A673 (cell line): ENCODE measurements at regions not wholly inside any gene's neighbourhood (a gene's known extent, or its start where the extent isn't known, plus 50 kb on each side); places are given as distances from the start of the nearest gene placed in this dataset.

Experiments used
- BruUV-seq: library from RNA; stranded (reverse); fragments of 400-500 nt; replicated peaks from 2 replicates; lab custom pipeline; 2021; lab: Mats Ljungman, UMichigan
- CTCF ChIA-PET: fragments of 300-600 bp; sonication (Branson Sonifier 250); formaldehyde crosslinking; loops from one replicate; lab custom pipeline; 2022; ENCODE audit warnings: antibody characterized with exemption; lab: Charles Lee
- POLR2A ChIA-PET: fragments of 300-600 bp; sonication (Branson Sonifier 250); formaldehyde crosslinking; loops from one replicate; lab custom pipeline; 2022; ENCODE audit warnings: antibody characterized with exemption; ENCODE audit not compliant: low non-redundant PET; lab: Charles Lee
- DNase-seq: peaks from one replicate; pipeline ENCODE4 v3.0.0-alpha.2; 2015; ENCODE audit warnings: low spot score
- H3K27ac ChIP-seq: fragments of 200-600 bp; sonication (generic); 2 replicates; pipeline ENCODE4 v1.5.1; 2016; ENCODE audit warnings: mixed run types, low read depth, mild to moderate bottlenecking, mixed read lengths, antibody characterized with exemption, low read length; ENCODE audit not compliant: poor library complexity, severe bottlenecking
- H3K27me3 ChIP-seq: fragments of 200-600 bp; sonication (generic); replicated peaks from 2 replicates; pipeline ENCODE4 v1.6.1; 2017; ENCODE audit warnings: mixed run types, low read depth, mild to moderate bottlenecking, mixed read lengths, antibody characterized with exemption, low read length; ENCODE audit not compliant: insufficient read depth, poor library complexity
- H3K36me3 ChIP-seq: fragments of 200-600 bp; sonication (generic); 2 replicates; pipeline ENCODE4 v1.6.1; 2016; ENCODE audit warnings: mixed run types, mild to moderate bottlenecking, mixed read lengths, antibody characterized with exemption, low read length; ENCODE audit not compliant: insufficient read depth, poor library complexity, severe bottlenecking
- H3K4me1 ChIP-seq: fragments of 200-600 bp; sonication (generic); 2 replicates; pipeline ENCODE4 v1.6.1; 2017; ENCODE audit warnings: mixed run types, mild to moderate bottlenecking, mixed read lengths, antibody characterized with exemption, low read length; ENCODE audit not compliant: insufficient read depth, poor library complexity, severe bottlenecking
- H3K4me3 ChIP-seq: fragments of 200-600 bp; sonication (generic); 2 replicates; pipeline ENCODE4 v1.5.1; 2016; ENCODE audit warnings: low read depth, mixed run types, mild to moderate bottlenecking, mixed read lengths, low read length; ENCODE audit not compliant: poor library complexity, severe bottlenecking
- H3K9me3 ChIP-seq: fragments of 200-600 bp; sonication (generic); 2 replicates; pipeline ENCODE4 v1.6.1; 2016; ENCODE audit warnings: mixed run types, low read depth, mild to moderate bottlenecking, mixed read lengths, antibody characterized with exemption, low read length; ENCODE audit not compliant: poor library complexity, severe bottlenecking
- EZH2 ChIP-seq: fragments of 200-600 bp; sonication (generic); IDR thresholded peaks from 2 replicates; pipeline ENCODE4 v1.6.1; 2017; ENCODE audit warnings: borderline replicate concordance, low read depth, mild to moderate bottlenecking, mixed read lengths, antibody characterized with exemption, low read length; ENCODE audit not compliant: poor library complexity, severe bottlenecking
- intact Hi-C: fragments of 100-400 bp; cut with micrococcal nuclease; formaldehyde crosslinking; loops from one replicate; pipeline ENCODE4 v1.10.0; 2022; ENCODE audit not compliant: unreplicated experiment
- TF ChIP-seq, protein P1 (sequence below): fragments of 300-800, 200-600 bp; sonication (generic); conservative IDR thresholded peaks from 2 replicates; pipeline ENCODE4 v1.5.1; 2017; ENCODE audit warnings: low read depth, mild to moderate bottlenecking, antibody characterized with exemption, low read length, moderate library complexity, mixed read lengths

DNA sequence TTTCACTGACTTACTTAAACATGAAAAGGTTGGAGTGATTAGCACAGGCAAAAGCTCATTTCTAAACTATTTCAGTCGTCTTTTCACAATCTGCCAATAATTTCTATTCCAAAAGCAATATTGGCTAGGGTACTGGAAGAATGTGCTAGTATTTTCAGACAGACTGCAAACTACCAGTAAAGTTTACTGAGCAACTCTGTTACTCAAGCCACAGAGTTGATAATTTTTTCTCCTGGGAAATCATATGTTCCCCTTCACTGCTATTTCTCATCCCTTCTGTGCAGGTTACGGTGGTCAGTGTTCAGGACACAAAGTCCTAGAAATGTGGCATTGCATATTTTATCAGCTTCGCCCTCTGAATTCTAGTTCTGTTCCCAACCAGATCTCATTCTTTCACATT lies 343.3 kb upstream of the TNC start:
- intact Hi-C loops: no loop called here
- H3K27ac ChIP-seq: no peak overlapping the region
- no peak for TF ChIP-seq EZH2
- TF ChIP-seq, protein P1, sequence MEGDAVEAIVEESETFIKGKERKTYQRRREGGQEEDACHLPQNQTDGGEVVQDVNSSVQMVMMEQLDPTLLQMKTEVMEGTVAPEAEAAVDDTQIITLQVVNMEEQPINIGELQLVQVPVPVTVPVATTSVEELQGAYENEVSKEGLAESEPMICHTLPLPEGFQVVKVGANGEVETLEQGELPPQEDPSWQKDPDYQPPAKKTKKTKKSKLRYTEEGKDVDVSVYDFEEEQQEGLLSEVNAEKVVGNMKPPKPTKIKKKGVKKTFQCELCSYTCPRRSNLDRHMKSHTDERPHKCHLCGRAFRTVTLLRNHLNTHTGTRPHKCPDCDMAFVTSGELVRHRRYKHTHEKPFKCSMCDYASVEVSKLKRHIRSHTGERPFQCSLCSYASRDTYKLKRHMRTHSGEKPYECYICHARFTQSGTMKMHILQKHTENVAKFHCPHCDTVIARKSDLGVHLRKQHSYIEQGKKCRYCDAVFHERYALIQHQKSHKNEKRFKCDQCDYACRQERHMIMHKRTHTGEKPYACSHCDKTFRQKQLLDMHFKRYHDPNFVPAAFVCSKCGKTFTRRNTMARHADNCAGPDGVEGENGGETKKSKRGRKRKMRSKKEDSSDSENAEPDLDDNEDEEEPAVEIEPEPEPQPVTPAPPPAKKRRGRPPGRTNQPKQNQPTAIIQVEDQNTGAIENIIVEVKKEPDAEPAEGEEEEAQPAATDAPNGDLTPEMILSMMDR: no peak
- H3K36me3 ChIP-seq: no peaks in the 10 kb centered on the region
- no peaks in the 10 kb centered on the region for H3K4me1 ChIP-seq
- ChIA-PET CTCF (no interaction called here), POLR2A (no interaction called here)
- no peaks in the 10 kb centered on the region for H3K9me3 ChIP-seq
- BruUV-seq: no TSS peak
- H3K4me3 ChIP-seq: no peak overlapping the region
- no peak for DNase-seq
- H3K27me3 ChIP-seq: no peaks in the 10 kb centered on the region

DNA sequence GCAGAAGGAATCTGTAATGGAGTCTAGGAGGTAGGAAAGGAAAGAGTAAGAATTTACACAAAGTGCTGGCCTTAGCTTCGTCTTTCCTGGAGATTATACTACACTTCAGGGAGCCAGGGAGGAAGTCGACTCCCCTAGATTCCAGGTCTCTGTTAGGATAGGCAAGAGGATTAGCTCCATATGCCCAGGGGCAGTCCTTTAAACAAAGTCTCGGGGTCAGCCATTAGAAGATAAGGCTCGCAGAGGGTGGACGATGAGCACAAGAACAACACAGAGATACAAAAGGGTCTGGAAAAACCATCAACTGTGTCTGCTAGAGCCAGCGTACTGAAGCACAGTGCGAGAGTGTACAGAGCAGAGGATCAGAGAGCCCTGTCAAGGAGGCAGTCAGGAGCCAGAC lies 344.7 kb upstream of the TNC start:
- BruUV-seq: no TSS peak
- ChIA-PET POLR2A (no interaction called here), CTCF (no interaction called here)
- Histone ChIP-seq H3K27ac (no peak overlapping the region), H3K4me3 (no peak overlapping the region), H3K4me1 (no peaks in the 10 kb centered on the region), H3K36me3 (no peaks in the 10 kb centered on the region), H3K9me3 (no peaks in the 10 kb centered on the region), H3K27me3 (no peaks in the 10 kb centered on the region)
- TF ChIP-seq, protein P1: no peak
- TF ChIP-seq EZH2: no peak
- intact Hi-C loops: no loop called here
- no peak for DNase-seq

DNA sequence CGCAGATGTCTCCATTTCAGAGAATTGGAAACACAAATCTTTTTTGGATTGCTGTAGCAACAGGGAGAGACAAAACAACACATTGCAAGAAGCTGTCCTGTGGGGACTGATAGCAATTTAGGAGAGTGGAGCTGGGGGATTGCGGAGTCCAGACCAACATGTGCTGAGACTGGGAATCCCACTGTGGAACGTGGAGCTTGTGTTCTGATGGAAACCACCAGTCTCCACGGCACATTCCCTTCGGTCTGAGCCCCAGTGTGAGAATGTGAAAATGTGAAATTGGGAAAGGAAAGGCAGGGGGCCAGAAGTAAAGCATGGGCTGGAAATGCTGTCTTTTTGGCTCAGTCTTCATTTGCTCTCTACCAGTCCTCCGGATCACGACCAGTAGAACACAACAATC lies 348.8 kb upstream of the TNC start:
- CTCF ChIA-PET: no interaction called here
- POLR2A ChIA-PET: no interaction called here
- intact Hi-C loops: no loop called here

More for the DNA sequence above, 348.8 kb upstream of the TNC start:
- no peaks in the 10 kb centered on the region for H3K4me1 ChIP-seq
- TF ChIP-seq, protein P1: no peak
- no peak for TF ChIP-seq EZH2
- H3K4me3 ChIP-seq: no peak overlapping the region
- no peaks in the 10 kb centered on the region for H3K27me3 ChIP-seq
- no peak for DNase-seq
- H3K27ac ChIP-seq: no peak overlapping the region
- H3K36me3 ChIP-seq: no peaks in the 10 kb centered on the region
- no peaks in the 10 kb centered on the region for H3K9me3 ChIP-seq
- BruUV-seq: no TSS peak
